Posterior vena cava (tissue), 2 donors: ENCODE measurements at regions not wholly inside any gene's neighbourhood (a gene's known extent, or its start where the extent isn't known, plus 50 kb on each side); places are given as distances from the start of the nearest gene placed in this dataset.

ENCODE experiments used
- DNase-seq: peaks from one replicate; pipeline ENCODE4 v3.0.0-alpha.2; 2020; ENCODE audit warnings: low spot score
- intact Hi-C, 2 donors: fragments of 100-400 bp; cut with DNase I; formaldehyde crosslinking; loops; one replicate each; pipeline versions ENCODE4 v1.14.1 to v1.14.2; 2022 to 2023
- donor health status: DM: yes; HTN: yes; CAD: no.
- donor health status: DM: yes; HTN: yes; CAD: no.

- no peak for DNase-seq
- intact Hi-C loops, result no loop called here
These were observed 731.5 kb upstream of the FZD8 start for GRCh38 chr10:36373424-36374096.

GRCh38 chr10:36367362-36367761, 725.3 kb upstream of the FZD8 start:
- intact Hi-C loops, result no loop called here
- no peak for DNase-seq

- intact Hi-C loops, result no loop called here
These were observed 724.7 kb upstream of the FZD8 start for GRCh38 chr10:36366843-36367242.

GRCh38 chr10:36366065-36366464, 724.0 kb upstream of the FZD8 start:
- intact Hi-C loops, result no loop called here
- no peak for DNase-seq

More at GRCh38 chr10:36366843-36367242, 724.7 kb upstream of the FZD8 start:
- no peak for DNase-seq

- no peak for DNase-seq
- intact Hi-C loops, result no loop called here
These were observed 720.2 kb upstream of the FZD8 start for GRCh38 chr10:36362257-36362656.

GRCh38 chr10:36358736-36359135, 716.6 kb upstream of the FZD8 start:
- intact Hi-C loops, result no loop called here
- DNase-seq, result no peak

GRCh38 chr10:36354633-36355032, 712.5 kb upstream of the FZD8 start:
- no peak for DNase-seq
- intact Hi-C loops, result no loop called here

- no peak for DNase-seq
- intact Hi-C loops, result no loop called here
These were observed 709.1 kb upstream of the FZD8 start for GRCh38 chr10:36351159-36351558.

- intact Hi-C loops, result no loop called here
- DNase-seq, result no peak
These were observed 707.5 kb upstream of the FZD8 start for GRCh38 chr10:36349445-36350078.

- DNase-seq, result no peak
- intact Hi-C loops, result no loop called here
These were observed 703.7 kb upstream of the FZD8 start for GRCh38 chr10:36345807-36346206.

- no peak for DNase-seq
These were observed 703.1 kb upstream of the FZD8 start for GRCh38 chr10:36345175-36345533.

GRCh38 chr10:36344240-36345174, 702.4 kb upstream of the FZD8 start:
- intact Hi-C loops, result no loop called here
- DNase-seq, result no peak

More at GRCh38 chr10:36345175-36345533, 703.1 kb upstream of the FZD8 start:
- intact Hi-C loops, result no loop called here

GRCh38 chr10:36342781-36343180, 700.7 kb upstream of the FZD8 start:
- DNase-seq, result no peak
- intact Hi-C loops, result no loop called here

- intact Hi-C loops, result no loop called here
- no peak for DNase-seq
These were observed 699.4 kb upstream of the FZD8 start for GRCh38 chr10:36341471-36341870.

- intact Hi-C loops, result no loop called here
- DNase-seq, result no peak
These were observed 694.2 kb upstream of the FZD8 start for GRCh38 chr10:36336315-36336714.

- intact Hi-C loops, result no loop called here
- no peak for DNase-seq
These were observed 691.4 kb upstream of the FZD8 start for GRCh38 chr10:36333446-36333845.

- intact Hi-C loops, result no loop called here
- DNase-seq, result no peak
These were observed 690.8 kb upstream of the FZD8 start for GRCh38 chr10:36332926-36333325.

GRCh38 chr10:36331121-36331520, 689.0 kb upstream of the FZD8 start:
- no peak for DNase-seq
- intact Hi-C loops, result no loop called here

GRCh38 chr10:36325815-36326214, 683.7 kb upstream of the FZD8 start:
- no peak for DNase-seq
- intact Hi-C loops, result no loop called here

GRCh38 chr10:36324831-36325230, 682.7 kb upstream of the FZD8 start:
- no peak for DNase-seq
- intact Hi-C loops, result no loop called here
